Stimulated activated CD4-positive, alpha-beta T cell treated with anti-CD3 and anti-CD28 coated beads, Interleukin-4, amount 100 ng/mL, for 48 hours (primary cell): ENCODE measurements at regions not wholly inside any gene's neighbourhood (a gene's known extent, or its start where the extent isn't known, plus 50 kb on each side); places are given as distances from the start of the nearest gene placed in this dataset.

Experiments used
- DNase-seq, 2 donors: peaks; one replicate each; pipeline ENCODE4 v3.0.0-alpha.2; 2020; ENCODE audit warnings: low read depth in 2 of 2

- DNase-seq = no peak
Observed at GRCh38 chr6:14693301-14694192, 552.3 kb upstream of the JARID2 start.

- DNase-seq = no peak
Observed at GRCh38 chr6:14694308-14694707, 551.6 kb upstream of the JARID2 start.

GRCh38 chr6:14695579-14695978, 550.3 kb upstream of the JARID2 start:
- no peak for DNase-seq

- DNase-seq = no peak
Observed at GRCh38 chr6:14696367-14696766, 549.5 kb upstream of the JARID2 start.

- no peak for DNase-seq
Observed at GRCh38 chr6:14697427-14697826, 548.4 kb upstream of the JARID2 start.

- no peak for DNase-seq
Observed at GRCh38 chr6:14699803-14700601, 545.9 kb upstream of the JARID2 start.

GRCh38 chr6:14701946-14702345, 543.9 kb upstream of the JARID2 start:
- no peak for DNase-seq

- no peak for DNase-seq
Observed at GRCh38 chr6:14702678-14703077, 543.2 kb upstream of the JARID2 start.

- DNase-seq = no peak
Observed at GRCh38 chr6:14703586-14703985, 542.3 kb upstream of the JARID2 start.

GRCh38 chr6:14704383-14705271, 541.2 kb upstream of the JARID2 start:
- DNase-seq = no peak

GRCh38 chr6:14705841-14706377, 540.0 kb upstream of the JARID2 start:
- DNase-seq = no peak

- DNase-seq = peak; percentile 74 to 80
Observed at GRCh38 chr6:14706378-14706929, 539.4 kb upstream of the JARID2 start.

GRCh38 chr6:14707276-14707675, 538.6 kb upstream of the JARID2 start:
- DNase-seq = no peak

GRCh38 chr6:14707971-14708465, 537.9 kb upstream of the JARID2 start:
- no peak for DNase-seq

GRCh38 chr6:14709066-14709670, 536.7 kb upstream of the JARID2 start:
- DNase-seq = no peak

GRCh38 chr6:14709900-14710299, 536.0 kb upstream of the JARID2 start:
- DNase-seq = no peak

- DNase-seq = no peak
Observed at GRCh38 chr6:14710421-14710820, 535.4 kb upstream of the JARID2 start.

GRCh38 chr6:14711056-14711703, 534.7 kb upstream of the JARID2 start:
- DNase-seq = peak; percentile 45 to 70

GRCh38 chr6:14711704-14712379, 534.0 kb upstream of the JARID2 start:
- no peak for DNase-seq
